ENCODE measurements at regions not wholly inside any gene's neighbourhood (a gene's known extent, or its start where the extent isn't known, plus 50 kb on each side); places are given as distances from the start of the nearest gene placed in this dataset.

GRCh38 chr5:111676466-111676865 lies 80.5 kb downstream of the NREP start (continued):
- TF ChIP-seq KIAA2018 (CRISPR knock-in tag; IDR thresholded peaks at IDR 0.05; ENCODE audit: borderline replicate concordance) (no peak), ZNF704 (CRISPR knock-in tag; IDR thresholded peaks at IDR 0.05; ENCODE audit: borderline replicate concordance) (no peak), RFXANK (CRISPR knock-in tag; IDR thresholded peaks at IDR 0.05) (no peak), RARA (CRISPR knock-in tag; IDR thresholded peaks at IDR 0.05) (no peak), DZIP1 (CRISPR knock-in tag; IDR thresholded peaks at IDR 0.05) (no peak), RNF2 (conservative IDR thresholded peaks at IDR 0.05; ENCODE audit: low read depth) (no peak), GLMP (CRISPR knock-in tag; IDR thresholded peaks at IDR 0.05; ENCODE audit: borderline replicate concordance) (no peak), ZNF432 (CRISPR knock-in tag; IDR thresholded peaks at IDR 0.05; ENCODE audit: borderline replicate concordance) (no peak), IRF2 (CRISPR knock-in tag; IDR thresholded peaks at IDR 0.05) (no peak), ZBTB4 (CRISPR knock-in tag; IDR thresholded peaks at IDR 0.05; ENCODE audit: borderline replicate concordance) (no peak), RARG (CRISPR knock-in tag; IDR thresholded peaks at IDR 0.05; ENCODE audit: low read depth) (no peak), MXD1 (CRISPR knock-in tag; IDR thresholded peaks at IDR 0.05) (no peak)
